ENCODE measurements at regions not wholly inside any gene's neighbourhood (a gene's known extent, or its start where the extent isn't known, plus 50 kb on each side); places are given as distances from the start of the nearest gene placed in this dataset.

DNA sequence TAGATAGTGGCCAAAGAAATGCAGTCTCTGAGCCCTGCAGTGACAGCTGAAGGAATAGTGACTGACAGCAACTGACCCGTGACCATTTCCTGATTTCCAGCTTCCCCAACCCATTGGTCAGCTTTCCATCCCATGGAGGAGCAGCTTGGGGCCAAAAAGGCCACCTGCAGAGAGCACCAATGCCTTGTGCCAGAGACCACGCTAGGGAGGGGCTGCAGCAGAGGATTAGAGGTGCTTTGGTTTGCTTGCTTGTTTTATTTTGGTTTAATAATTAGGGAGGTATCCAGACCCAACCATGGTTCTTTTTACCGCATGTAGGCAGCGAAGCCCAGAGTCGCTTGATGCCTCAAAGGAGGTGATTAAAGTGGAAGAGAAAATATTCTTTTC is 61.3 kb upstream of the SIAH1 start:
- H3K4me3 ChIP-seq, result no peak overlapping the region
- TF ChIP-seq, protein P1, sequence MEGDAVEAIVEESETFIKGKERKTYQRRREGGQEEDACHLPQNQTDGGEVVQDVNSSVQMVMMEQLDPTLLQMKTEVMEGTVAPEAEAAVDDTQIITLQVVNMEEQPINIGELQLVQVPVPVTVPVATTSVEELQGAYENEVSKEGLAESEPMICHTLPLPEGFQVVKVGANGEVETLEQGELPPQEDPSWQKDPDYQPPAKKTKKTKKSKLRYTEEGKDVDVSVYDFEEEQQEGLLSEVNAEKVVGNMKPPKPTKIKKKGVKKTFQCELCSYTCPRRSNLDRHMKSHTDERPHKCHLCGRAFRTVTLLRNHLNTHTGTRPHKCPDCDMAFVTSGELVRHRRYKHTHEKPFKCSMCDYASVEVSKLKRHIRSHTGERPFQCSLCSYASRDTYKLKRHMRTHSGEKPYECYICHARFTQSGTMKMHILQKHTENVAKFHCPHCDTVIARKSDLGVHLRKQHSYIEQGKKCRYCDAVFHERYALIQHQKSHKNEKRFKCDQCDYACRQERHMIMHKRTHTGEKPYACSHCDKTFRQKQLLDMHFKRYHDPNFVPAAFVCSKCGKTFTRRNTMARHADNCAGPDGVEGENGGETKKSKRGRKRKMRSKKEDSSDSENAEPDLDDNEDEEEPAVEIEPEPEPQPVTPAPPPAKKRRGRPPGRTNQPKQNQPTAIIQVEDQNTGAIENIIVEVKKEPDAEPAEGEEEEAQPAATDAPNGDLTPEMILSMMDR (IDR thresholded peaks at IDR 0.05), result no peak
- WGBS, 2 donors, result 76 to 79% methylated on average over 5 of the region's 5 CpGs
- ATAC-seq (no peak), DNase-seq (no peak)
- H3K4me1 ChIP-seq, result peaks cover 0 to 21% (median 15%) of the 10 kb centered on the region in 9 donors
- intact Hi-C loops (cut with DNase I), result no loop called here
- H3K27ac ChIP-seq, result no peak overlapping the region
- H3K36me3 ChIP-seq, result no peaks in the 10 kb centered on the region
- H3K27me3 ChIP-seq, result no peaks in the 10 kb centered on the region
- H3K9me3 ChIP-seq, result no peaks in the 10 kb centered on the region

DNA sequence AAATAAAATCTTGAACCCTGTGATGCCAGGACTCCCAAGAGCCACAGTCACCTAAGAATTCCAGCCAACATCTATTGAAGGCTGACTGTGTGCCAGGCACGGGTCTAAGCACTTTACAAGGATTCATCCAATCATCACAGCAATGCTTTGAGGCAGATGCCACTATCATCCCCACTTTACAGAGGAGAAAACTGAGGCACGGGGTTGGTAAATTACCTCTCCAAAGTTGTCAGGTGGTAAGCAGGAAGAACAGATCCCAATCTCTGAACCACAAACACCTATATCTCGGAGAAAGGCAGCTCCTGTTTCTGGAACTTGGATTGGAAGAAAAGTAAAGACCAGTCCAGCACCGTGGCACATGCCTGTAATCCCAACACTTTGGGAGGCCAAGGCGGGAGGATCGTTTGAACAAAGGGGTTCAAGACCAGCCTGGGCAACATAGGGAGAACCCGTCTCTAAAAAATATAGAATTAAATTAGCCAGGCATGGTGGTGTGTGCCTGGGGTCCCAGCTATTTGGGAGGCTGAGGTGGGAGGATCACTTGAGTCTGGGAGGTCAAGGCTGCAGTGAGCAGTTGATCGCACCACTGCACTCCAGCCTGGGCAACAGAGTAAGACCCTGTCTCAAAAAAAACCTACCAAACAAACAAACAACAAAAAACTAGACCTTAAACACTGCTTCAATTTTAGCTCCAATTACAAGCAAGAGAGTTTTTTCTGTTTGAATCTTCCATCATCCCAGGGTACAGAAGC is 60.7 kb upstream of the SIAH1 start:
- Histone ChIP-seq H3K4me1 (peaks cover 0 to 21% (median 15%) of the 10 kb centered on the region in 9 donors), H3K4me3 (no peak overlapping the region), H3K9me3 (no peaks in the 10 kb centered on the region), H3K27ac (peak overlapping the region in 8 of 10 donors; percentile 71 to 84 (median 79)), H3K27me3 (no peaks in the 10 kb centered on the region), H3K36me3 (no peaks in the 10 kb centered on the region)
- WGBS, 2 donors, result 94 to 95% methylated on average over 8 of the region's 8 CpGs
- ATAC-seq, result no peak
- TF ChIP-seq, protein P1 (IDR thresholded peaks at IDR 0.05), result no peak
- intact Hi-C loops (cut with DNase I), result no loop called here
- no peak for DNase-seq

DNA sequence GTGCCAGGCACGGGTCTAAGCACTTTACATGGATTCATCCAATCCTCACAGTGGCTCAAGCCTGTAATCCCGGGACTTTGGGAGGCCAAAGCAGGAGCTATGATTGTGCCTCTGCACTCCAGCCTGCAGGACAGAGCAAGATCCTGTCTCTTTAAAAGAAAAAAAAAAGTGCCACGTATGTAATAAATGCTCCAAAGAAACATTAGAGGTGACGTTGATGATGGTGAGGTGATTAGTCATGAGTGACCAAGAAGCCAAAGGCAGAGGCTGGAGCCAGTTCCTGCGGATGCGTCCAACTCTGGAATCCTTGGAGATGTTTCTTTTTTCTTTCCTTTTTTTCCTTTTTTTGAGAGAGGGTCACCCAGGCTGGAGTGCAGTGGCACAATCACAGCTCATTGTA is 59.4 kb upstream of the SIAH1 start:
- H3K27me3 ChIP-seq, result no peaks in the 10 kb centered on the region
- DNase-seq (peak in 1 of 2 donors; percentile 31), ATAC-seq (peak; percentile 53 to 86 (median 74))
- H3K27ac ChIP-seq, result peak overlapping the region; percentile 1 to 84 (median 78)
- peaks cover 0 to 21% (median 15%) of the 10 kb centered on the region in 9 donors for H3K4me1 ChIP-seq
- peak overlapping the region in 1 of 10 donors; percentile 10 for H3K4me3 ChIP-seq
- no peaks in the 10 kb centered on the region for H3K9me3 ChIP-seq
- no peaks in the 10 kb centered on the region for H3K36me3 ChIP-seq
- TF ChIP-seq, protein P1 (IDR thresholded peaks at IDR 0.05), result no peak
- intact Hi-C loops (cut with DNase I), result no loop called here
- WGBS, 2 donors, result 40 to 51% methylated on average over 6 of the region's 6 CpGs

DNA sequence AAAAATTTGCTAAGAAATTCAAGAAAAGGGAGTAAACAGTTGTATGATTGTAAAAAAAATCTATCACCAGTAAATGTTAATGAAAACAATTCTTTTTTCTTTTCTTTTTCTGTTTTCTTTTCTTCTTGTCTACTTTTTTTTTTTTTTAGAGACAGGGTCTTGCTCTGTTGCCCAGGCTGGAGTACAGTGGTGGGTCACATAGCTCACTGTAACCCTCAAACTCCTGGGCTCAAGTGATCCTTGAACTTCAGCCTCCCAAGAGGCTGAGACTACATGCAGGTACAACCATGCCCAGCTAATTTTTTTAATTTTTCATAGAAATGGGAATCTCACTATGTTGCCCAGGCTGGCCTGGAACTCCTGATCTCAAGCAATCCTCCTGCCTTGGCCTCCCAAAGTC is 57.2 kb upstream of the SIAH1 start:
- TF ChIP-seq, protein P1 (IDR thresholded peaks at IDR 0.05), result no peak
- ATAC-seq (no peak), DNase-seq (no peak)
- intact Hi-C loops (cut with DNase I), result no loop called here
- Histone ChIP-seq H3K4me1 (peaks cover 0 to 21% (median 15%) of the 10 kb centered on the region in 9 donors), H3K27ac (no peak overlapping the region), H3K4me3 (no peak overlapping the region), H3K36me3 (no peaks in the 10 kb centered on the region), H3K9me3 (no peaks in the 10 kb centered on the region), H3K27me3 (no peaks in the 10 kb centered on the region)

Data from heart right ventricle (tissue), 16 donors.